ENCODE measurements at regions not wholly inside any gene's neighbourhood (a gene's known extent, or its start where the extent isn't known, plus 50 kb on each side); places are given as distances from the start of the nearest gene placed in this dataset.
"Not testable (repeated sequence)": the region's sequence is repeated elsewhere in the genome, so short reads cannot be mapped to it uniquely, and the experiment has no call there.

DNA sequence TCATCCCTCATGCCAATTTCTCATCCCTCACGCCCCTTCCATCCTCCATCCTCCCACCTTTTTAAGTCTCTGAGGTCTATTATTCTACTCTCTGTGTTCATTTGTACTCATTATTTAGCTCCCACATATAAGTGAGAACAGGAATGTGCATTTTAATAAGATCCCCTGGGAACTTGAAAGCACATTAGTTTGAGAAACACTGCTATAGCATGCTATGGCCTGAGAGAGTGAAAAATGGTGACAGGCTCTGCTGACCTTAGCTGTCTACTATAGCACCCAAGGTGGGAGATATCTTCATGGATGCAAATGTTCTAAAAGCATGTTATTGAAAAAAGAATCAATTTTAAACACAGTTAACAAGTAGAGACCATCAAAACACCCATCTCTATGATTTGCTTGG is 712.0 kb downstream of the TFAP2A start:
- no peak for DNase-seq (ENCODE audit: low spot score)

GRCh38 chr6:9699888-9700287 is 715.0 kb downstream of the TFAP2A start:
- no peak for DNase-seq (ENCODE audit: low spot score)

GRCh38 chr6:9697263-9697931 is 717.5 kb downstream of the TFAP2A start:
- DNase-seq (ENCODE audit: low spot score), result no peak

DNA sequence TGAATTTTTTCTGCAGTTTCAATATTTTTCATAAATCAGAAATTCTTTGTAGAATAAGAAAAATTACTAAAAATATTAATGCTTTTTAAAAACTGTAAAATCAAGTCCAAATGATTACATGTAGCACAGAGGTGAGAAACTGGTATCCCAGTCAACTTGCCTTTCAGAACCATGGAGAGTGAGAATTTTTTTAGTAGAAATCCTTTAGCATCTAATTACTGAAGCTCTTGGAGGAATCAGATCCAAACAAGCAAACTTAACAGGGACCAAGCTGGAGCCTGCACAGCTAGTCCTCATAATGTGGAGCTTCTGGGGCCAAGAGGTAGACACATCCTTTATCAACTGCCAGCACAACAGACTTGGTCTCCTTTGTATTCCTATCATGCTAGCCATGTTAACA is 724.5 kb downstream of the TFAP2A start:
- no peak for DNase-seq (ENCODE audit: low spot score)

DNA sequence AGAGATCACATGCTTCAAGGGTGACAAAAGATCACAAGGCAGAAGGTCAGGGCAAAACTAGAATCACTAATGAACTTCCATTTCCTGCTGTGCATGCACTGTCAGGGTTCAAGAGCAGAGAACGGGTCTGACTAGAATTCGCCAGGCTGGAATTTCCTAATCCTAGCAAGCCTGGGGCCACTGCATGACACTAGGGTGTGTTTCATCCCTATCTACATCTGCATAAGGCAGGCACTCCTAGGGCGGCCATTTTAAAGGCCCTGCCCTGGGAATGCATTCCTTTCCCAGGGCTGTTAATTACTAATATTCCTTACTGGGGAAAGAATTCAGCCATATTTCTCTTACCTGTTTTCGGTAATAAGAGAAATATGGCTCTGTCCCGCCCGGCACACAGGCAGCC is 734.1 kb downstream of the TFAP2A start:
- DNase-seq (ENCODE audit: low spot score), result not testable (repeated sequence)

DNA sequence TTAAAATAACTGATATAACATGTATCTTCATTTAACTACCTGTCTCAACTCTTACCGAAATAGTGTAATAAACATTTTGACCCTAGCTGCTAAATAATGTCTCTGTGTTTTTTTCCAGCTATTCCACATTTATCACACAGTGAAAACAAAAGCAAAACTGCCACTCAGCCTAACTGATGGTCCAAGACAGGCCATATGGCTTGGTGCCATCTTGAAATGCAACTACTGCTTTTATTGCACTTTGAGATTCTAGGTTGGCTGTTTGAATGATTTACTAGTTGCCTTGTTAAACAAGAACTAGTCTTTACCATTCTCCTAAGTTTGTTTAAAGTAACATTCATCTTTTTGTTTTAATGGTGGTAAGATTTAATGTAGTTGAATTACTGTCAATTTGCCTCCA is 739.8 kb downstream of the TFAP2A start:
- no peak for DNase-seq (ENCODE audit: low spot score)

GRCh38 chr6:9659848-9660247 is 755.0 kb downstream of the TFAP2A start:
- DNase-seq (ENCODE audit: low spot score), result no peak

DNA sequence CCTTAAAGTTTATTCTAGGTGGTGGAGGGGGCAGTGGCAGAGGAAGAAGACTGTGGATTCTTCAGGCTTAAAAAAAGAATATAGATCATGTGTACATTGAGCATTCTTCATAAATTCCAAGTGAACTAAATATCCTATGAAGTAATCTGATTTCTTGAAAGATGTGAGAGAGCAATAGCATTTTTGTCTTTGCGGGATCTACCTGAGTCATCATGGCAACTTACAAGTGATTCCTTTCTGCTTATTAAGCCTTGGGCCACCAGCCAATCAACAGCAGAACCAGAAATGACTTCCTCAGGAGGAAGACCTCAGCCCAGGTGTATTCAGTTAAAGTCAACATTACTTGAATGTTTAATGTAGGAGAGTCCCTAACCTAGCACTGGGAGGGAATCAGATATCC is 756.9 kb downstream of the TFAP2A start:
- no peak for DNase-seq (ENCODE audit: low spot score)

- no peak for DNase-seq (ENCODE audit: low spot score)
Measured at GRCh38 chr6:9647599-9647998, 767.3 kb downstream of the TFAP2A start.

DNA sequence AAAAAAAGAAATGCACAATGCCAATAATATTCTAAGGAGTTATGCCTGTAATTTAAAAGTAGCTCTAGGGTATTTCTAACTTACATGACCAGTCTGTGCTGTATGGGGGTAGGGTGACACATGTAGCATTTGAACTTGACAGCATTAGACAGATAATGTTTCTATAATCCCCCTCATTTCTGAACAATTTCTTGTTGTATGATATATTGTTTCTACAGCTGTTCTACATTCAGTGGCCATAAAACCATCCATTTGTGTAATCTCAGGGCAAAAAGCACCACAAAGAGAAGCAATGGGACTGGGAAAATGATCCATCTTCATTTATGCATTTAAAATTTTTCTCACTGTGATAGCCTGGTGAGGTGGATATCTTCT is 767.8 kb downstream of the TFAP2A start:
- no peak for DNase-seq (ENCODE audit: low spot score)

DNA sequence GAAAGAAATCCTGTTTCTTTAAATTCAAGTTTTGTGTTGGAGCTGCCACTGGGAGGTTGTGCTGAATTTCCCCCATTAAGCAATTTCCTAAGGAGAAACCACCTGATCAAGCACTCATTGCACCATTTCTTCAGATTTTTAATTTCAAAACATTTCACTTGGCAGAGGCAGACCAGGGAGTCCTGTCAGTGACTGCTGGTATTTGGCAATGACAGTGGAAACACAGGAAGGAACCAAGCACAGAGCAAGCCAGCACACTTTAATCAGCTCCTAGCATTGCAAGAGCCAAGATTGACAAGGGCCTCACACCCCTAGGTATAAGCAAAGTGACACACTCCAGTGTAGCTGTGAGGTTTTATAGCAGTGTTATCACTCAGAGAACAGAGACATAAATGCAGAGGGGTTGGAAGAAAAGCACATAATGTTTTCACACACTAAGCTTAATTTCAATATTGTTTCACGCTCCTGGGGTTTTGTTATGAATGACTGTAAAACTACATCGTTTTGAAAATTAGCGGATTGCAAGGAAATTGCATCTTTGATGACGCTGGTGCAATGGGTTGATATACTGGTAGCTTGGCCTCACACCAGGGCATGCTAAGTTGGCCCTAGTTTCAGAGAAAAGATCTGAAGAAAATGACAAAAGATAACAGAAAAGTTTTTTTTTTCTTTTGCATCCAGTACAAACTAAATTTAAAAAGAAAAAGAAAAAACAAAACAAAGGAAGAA is 768.4 kb downstream of the TFAP2A start:
- DNase-seq (ENCODE audit: low spot score), result no peak

- DNase-seq (ENCODE audit: low spot score), result no peak
Measured at GRCh38 chr6:9638861-9639260, 776.0 kb downstream of the TFAP2A start.

DNA sequence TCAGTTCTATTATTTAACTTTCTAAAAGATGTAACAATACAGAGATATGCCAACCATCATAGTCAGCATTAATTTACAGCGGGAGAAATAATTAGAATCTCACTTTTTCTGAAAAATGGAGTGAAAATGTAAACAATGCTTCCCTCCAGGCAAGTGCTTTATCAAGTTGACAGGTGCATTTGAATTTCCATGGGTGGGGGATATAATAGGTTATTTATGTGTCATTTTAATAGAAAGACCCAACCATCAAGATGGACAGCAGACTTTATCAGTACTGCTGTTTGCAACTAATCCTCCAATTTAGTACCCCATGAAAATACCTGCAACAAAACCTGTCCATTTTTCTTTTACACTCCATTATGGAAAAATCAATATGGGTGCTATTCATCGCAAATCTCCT is 780.1 kb downstream of the TFAP2A start:
- DNase-seq (ENCODE audit: low spot score), result no peak

DNA sequence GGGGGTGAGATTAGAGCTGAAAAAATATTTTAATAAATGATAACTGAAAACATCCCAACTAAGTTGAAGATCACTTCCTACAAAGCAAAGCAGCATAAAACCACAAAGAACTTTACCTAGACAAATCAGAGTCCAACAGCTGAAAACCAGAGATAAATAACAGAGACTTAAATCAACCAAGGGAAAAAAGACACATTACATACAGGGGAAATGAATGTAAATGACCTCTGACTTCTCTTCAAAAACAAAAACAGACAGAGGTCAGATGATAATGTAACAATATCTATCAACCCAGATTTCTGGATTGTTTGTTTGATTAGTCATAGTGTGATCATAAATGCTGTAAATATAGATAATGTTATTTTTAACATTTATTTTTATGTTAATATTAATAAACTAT is 782.8 kb downstream of the TFAP2A start:
- DNase-seq (ENCODE audit: low spot score), result no peak

GRCh38 chr6:9628819-9629218 is 786.1 kb downstream of the TFAP2A start:
- DNase-seq (ENCODE audit: low spot score), result no peak

- no peak for DNase-seq (ENCODE audit: low spot score)
Measured at GRCh38 chr6:9627916-9628315, 787.0 kb downstream of the TFAP2A start.

GRCh38 chr6:9623985-9624384 is 790.9 kb downstream of the TFAP2A start:
- DNase-seq (ENCODE audit: low spot score), result no peak

DNA sequence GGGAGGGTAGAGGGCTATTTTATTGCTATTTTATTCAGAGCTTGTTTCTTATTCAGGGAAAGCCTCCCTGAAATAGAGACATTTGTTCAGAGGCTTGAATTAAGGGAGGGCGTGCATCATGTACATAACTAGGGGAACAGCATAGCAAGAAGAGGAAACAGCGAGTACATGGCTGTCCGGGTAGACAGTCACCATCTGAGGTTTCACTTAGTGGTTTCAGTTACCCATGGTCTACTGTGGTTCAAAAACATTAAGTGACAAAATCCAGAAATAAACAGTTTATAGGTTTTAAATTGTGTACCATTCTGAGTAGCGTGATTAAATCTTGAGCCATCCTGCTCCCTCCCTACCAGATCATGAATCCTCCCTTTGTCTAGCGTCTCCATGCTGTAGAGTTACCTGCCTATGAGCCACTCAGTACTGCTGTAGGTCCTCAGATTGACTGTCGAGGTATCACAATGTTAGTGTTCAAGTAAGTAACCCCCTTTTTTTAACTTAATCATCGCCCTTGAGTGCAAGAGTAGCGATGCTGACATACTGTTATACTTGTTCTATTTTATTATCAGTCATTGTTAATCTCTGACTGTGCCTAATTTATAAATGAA is 791.5 kb downstream of the TFAP2A start:
- no peak for DNase-seq (ENCODE audit: low spot score)

DNA sequence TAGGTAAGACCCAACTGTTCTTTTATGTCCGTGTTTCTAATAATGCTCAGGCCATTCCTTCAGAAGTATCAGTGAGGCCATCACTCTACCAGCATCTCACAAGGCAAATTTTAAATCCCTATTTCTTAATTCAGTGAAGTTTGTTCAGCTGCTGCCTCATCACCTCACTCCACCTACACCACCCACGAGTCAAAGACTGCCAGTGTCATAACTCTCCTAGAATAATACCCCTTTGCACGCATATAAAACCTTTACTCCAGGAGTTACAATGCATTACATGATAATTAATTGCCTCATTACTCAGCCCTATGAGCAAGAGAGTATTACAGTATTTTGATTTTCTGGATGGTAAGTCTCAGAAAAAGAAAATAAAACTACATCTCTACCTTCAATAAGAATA is 793.6 kb downstream of the TFAP2A start:
- DNase-seq (ENCODE audit: low spot score), result no peak

GRCh38 chr6:9620687-9621086 is 794.2 kb downstream of the TFAP2A start:
- DNase-seq (ENCODE audit: low spot score), result no peak

DNA sequence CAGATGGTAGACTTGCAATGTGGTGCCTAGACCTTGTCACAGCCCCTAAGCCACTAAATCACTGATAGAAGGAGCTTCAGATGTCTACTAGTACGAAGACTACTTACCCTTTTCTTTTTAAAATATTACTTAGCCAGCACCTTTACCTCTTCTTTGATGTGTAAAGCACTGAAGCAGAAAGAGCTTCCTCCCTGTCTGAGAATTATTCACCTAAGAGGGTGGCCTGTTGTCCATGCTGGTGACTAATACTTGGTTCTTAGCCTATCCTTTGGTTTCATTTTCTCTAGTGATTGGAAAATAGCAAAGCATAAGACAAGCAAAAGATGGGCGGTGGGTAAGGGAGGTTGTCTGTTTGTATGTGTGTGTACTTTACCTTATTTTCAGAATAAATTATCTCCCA is 794.6 kb downstream of the TFAP2A start:
- no peak for DNase-seq (ENCODE audit: low spot score)

GRCh38 chr6:9614778-9615177 is 800.1 kb downstream of the TFAP2A start:
- DNase-seq (ENCODE audit: low spot score), result no peak

DNA sequence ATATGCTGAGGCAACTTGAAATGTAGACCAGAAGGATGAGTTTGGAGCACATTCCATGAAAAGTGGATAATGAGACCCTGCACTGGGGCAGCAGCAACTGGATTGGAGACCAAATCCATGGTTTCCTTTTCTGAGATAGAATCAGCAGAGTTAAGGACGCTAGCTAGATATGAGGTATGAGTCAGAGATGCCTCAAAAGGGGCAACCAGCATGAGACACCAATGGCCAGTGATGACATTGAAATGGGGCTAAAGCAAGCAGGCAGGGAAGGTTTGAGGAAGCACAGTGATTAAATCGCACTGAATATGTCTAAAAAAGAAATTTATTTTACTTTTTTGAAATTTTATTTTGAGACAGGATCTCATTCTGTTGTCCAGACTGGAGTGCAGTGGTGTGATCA is 802.4 kb downstream of the TFAP2A start:
- DNase-seq (ENCODE audit: low spot score), result no peak
